ENCODE measurements at regions not wholly inside any gene's neighbourhood (a gene's known extent, or its start where the extent isn't known, plus 50 kb on each side); places are given as distances from the start of the nearest gene placed in this dataset.

DNA sequence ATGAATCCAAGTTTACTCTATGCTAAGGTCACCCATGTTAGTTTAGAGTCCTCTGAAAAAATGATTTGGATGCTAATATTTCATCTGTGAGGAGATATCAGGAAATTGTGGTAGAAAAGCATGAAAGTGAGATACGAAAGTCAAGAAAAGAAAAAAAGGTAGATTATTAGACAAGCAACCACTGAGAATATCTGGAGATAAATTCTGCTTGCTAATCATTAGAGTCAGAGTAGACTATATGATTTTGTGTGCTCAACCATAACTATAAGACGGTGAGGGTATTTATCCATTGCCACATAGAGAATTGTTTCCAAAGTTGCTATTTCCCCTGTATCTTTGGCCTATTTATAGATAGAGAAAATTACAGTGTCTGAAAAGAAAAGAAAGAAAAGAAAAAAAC is 706.7 kb downstream of the SLITRK5 start:
- TF ChIP-seq, protein P1, sequence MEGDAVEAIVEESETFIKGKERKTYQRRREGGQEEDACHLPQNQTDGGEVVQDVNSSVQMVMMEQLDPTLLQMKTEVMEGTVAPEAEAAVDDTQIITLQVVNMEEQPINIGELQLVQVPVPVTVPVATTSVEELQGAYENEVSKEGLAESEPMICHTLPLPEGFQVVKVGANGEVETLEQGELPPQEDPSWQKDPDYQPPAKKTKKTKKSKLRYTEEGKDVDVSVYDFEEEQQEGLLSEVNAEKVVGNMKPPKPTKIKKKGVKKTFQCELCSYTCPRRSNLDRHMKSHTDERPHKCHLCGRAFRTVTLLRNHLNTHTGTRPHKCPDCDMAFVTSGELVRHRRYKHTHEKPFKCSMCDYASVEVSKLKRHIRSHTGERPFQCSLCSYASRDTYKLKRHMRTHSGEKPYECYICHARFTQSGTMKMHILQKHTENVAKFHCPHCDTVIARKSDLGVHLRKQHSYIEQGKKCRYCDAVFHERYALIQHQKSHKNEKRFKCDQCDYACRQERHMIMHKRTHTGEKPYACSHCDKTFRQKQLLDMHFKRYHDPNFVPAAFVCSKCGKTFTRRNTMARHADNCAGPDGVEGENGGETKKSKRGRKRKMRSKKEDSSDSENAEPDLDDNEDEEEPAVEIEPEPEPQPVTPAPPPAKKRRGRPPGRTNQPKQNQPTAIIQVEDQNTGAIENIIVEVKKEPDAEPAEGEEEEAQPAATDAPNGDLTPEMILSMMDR (tag by site-specific recombination; IDR thresholded peaks at IDR 0.05) = no peak
- TF ChIP-seq ZNF174 (tag by site-specific recombination; IDR thresholded peaks at IDR 0.05) (no peak), ZNF660 (tag by site-specific recombination; IDR thresholded peaks at IDR 0.05) (no peak), ZNF830 (tag by site-specific recombination; IDR thresholded peaks at IDR 0.05; ENCODE audit: low read depth) (no peak)
- TF ChIP-seq, protein P2, sequence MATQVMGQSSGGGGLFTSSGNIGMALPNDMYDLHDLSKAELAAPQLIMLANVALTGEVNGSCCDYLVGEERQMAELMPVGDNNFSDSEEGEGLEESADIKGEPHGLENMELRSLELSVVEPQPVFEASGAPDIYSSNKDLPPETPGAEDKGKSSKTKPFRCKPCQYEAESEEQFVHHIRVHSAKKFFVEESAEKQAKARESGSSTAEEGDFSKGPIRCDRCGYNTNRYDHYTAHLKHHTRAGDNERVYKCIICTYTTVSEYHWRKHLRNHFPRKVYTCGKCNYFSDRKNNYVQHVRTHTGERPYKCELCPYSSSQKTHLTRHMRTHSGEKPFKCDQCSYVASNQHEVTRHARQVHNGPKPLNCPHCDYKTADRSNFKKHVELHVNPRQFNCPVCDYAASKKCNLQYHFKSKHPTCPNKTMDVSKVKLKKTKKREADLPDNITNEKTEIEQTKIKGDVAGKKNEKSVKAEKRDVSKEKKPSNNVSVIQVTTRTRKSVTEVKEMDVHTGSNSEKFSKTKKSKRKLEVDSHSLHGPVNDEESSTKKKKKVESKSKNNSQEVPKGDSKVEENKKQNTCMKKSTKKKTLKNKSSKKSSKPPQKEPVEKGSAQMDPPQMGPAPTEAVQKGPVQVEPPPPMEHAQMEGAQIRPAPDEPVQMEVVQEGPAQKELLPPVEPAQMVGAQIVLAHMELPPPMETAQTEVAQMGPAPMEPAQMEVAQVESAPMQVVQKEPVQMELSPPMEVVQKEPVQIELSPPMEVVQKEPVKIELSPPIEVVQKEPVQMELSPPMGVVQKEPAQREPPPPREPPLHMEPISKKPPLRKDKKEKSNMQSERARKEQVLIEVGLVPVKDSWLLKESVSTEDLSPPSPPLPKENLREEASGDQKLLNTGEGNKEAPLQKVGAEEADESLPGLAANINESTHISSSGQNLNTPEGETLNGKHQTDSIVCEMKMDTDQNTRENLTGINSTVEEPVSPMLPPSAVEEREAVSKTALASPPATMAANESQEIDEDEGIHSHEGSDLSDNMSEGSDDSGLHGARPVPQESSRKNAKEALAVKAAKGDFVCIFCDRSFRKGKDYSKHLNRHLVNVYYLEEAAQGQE (tag by site-specific recombination; IDR thresholded peaks at IDR 0.05) = no peak

All from HEK293 (cell line).